Retinal pigment epithelial cell (primary cell): ENCODE measurements at regions not wholly inside any gene's neighbourhood (a gene's known extent, or its start where the extent isn't known, plus 50 kb on each side); places are given as distances from the start of the nearest gene placed in this dataset.
"Not testable (repeated sequence)": the region's sequence is repeated elsewhere in the genome, so short reads cannot be mapped to it uniquely, and the experiment has no call there.

Experiments
- DNase-seq: peaks from one replicate; pipeline ENCODE4 v3.0.0-alpha.2; 2010; ENCODE audit warnings: low read depth
- H3K4me3 ChIP-seq: 2 replicates; pipeline ENCODE4 v1.5.1; 2011; ENCODE audit warnings: mild to moderate bottlenecking, low read length, control low read depth, moderate library complexity
- TF ChIP-seq, protein P1 (sequence below): conservative IDR thresholded peaks from 2 replicates; pipeline ENCODE4 v1.5.1; 2011; ENCODE audit warnings: low read depth, low read length, control low read depth, inconsistent platforms

DNA sequence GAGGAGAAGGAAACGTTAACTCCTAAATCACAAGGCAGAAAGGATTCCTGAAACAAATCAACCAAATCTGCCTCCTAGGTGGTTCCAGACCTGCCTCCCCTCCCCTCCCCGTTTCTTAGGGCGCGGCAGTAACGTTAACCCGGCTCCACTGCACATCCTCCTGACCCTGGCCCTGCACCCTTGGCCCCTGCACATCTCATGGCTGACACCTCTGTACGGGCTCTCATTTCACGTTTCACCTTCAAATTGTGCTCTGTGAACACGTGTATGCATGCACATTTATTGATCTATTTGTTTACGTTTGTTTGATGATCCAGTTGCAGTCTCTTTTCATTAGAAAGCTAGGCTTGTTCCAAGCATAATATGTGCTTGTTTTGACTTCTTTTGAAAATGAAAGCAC is 358.1 kb downstream of the ADGRD1 start:
- TF ChIP-seq, protein P1, sequence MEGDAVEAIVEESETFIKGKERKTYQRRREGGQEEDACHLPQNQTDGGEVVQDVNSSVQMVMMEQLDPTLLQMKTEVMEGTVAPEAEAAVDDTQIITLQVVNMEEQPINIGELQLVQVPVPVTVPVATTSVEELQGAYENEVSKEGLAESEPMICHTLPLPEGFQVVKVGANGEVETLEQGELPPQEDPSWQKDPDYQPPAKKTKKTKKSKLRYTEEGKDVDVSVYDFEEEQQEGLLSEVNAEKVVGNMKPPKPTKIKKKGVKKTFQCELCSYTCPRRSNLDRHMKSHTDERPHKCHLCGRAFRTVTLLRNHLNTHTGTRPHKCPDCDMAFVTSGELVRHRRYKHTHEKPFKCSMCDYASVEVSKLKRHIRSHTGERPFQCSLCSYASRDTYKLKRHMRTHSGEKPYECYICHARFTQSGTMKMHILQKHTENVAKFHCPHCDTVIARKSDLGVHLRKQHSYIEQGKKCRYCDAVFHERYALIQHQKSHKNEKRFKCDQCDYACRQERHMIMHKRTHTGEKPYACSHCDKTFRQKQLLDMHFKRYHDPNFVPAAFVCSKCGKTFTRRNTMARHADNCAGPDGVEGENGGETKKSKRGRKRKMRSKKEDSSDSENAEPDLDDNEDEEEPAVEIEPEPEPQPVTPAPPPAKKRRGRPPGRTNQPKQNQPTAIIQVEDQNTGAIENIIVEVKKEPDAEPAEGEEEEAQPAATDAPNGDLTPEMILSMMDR, result no peak
- H3K4me3 ChIP-seq, result no peak overlapping the region
- no peak for DNase-seq

DNA sequence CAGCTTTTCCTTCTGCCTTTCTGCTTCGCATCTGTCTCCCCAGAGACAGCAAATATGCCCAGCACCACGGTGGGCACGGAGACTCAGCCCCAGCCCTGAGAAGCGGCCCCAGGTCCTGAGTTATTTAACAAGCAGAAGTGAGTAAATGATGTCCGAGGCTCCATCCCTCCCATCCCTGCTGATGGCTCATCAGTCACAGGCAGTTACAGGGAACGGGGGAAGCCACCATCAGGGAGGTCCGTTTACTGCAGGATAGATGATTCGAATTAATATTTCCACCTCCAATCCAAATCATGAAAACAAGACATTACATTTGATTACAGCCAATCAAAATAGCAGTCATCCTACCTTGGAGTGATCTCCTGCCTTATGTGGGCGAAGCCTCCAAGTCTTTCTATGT is 358.7 kb downstream of the ADGRD1 start:
- not testable (repeated sequence) for DNase-seq, H3K4me3 ChIP-seq

DNA sequence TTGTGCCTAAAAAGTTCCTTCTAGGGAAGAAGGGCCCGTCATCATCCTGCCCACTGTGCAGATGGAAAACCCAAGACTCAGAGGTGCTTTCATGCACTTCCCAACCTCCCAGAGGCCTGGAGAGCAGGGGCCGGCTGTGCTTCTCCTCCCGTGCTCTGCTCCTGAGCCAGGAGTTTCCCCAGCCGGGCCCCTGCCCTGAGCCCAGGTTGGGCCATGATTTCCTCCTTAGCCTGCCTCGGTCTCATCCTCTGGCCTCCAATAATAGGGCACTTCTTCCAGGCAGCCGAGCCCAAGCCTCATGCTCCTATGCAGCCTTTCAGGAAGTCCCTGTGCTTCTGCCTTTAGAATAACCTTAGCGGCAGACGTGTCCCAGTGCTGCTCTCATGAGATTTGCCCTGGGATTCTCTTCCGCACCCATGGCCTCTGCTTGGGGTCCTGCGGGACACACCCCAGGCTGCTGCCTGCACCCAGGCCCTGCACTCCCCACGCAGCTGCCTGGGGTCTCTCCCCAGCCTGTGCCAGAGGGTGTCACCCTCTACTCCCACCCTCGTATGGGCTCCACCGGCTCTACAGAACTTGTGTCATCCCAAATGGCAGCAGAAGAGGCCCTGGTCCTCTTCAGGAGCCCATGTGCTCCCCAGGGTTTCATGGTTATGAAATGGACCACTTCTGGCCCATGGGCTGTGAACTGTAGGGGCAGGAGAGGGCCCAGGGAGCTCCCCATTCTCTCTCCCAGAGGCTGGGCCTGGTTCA is 359.3 kb downstream of the ADGRD1 start:
- no peak overlapping the region for H3K4me3 ChIP-seq
- DNase-seq, result no peak
- TF ChIP-seq, protein P1, result no peak

DNA sequence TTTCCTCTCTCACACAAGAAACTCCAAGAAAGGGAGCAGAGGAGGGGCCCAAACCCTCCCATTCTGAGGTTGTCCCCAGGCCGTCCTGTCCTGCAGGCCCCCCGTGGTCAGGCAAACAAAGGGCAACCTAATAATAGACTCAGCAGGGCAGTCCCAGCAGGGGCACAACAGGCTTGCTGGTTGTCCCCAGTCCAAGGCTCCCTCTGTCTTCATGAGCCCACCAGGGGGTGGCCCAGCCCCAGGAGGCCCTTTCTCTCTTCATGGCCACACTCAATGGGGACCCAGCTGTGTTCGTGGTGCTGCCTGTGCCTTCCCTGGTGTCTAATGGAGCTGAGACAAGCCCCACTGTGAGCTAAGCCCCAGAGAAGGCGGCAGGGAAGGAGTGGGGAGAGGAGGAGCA is 359.9 kb downstream of the ADGRD1 start:
- TF ChIP-seq, protein P1, result no peak
- no peak for DNase-seq
- no peak overlapping the region for H3K4me3 ChIP-seq

DNA sequence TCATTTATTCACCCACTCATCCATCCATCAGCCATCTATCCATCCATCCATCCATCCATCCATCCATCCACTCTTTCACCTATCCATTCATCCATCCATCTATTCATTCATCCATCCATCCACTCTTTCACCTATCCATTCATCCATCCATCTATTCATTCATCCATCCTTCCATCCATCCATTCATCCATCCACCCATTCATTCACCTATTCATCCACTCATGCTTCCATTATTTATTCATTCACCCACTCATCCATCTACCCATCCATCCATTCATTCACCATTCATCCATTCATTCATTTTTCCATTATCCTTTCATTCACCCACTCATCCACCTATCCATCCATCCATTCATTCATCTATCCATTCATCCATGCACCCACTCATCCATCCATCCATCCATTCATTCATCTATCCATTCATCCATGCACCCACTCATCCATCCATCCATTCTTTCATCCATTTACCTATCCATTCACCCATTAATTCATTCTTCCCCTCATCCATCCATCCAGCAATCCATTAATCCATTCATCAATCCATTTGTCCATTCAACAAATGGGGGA is 360.9 kb downstream of the ADGRD1 start:
- TF ChIP-seq, protein P1, result no peak
- no peak overlapping the region for H3K4me3 ChIP-seq
- no peak for DNase-seq

DNA sequence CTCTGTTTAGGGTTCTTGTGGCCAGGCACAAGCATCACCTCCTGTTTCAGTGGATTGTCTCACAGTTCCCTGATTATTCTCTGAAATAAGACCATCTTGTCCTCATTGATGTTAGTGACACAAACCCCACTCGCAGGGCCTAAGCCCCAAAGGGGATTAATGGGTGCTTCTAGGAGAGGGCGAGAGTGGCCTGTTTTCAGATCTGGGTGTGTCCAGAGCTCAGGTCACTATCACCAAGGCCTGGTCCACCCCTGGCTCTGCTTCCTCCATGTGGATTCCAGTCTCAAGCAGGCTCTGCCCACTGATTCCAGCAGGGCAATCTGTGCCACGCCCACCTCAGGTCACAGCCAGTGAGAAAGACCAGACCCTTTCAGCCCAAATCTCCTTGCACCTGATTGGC is 361.9 kb downstream of the ADGRD1 start:
- no peak overlapping the region for H3K4me3 ChIP-seq
- TF ChIP-seq, protein P1, result no peak
- DNase-seq, result no peak

DNA sequence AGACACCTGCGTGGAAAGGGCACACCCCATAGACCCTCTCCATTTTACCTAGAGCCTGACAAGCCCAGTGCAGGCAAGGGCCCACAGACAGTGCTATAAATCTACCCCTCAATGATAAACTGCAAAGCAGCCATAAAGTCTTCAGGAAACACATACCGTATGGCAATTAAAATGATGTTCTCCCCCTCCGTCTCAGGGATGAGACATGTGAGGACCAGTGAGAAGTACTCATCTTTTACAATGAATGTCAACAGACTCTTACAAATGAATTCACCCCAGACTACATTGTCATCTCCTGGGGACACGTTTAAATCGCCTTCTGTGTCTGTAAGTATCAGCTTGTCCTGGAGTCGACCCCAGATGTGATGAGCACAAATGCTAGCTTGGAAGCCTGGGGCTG is 362.7 kb downstream of the ADGRD1 start:
- H3K4me3 ChIP-seq, result no peak overlapping the region
- TF ChIP-seq, protein P1, result no peak
- DNase-seq, result no peak
